ENCODE measurements at regions not wholly inside any gene's neighbourhood (a gene's known extent, or its start where the extent isn't known, plus 50 kb on each side); places are given as distances from the start of the nearest gene placed in this dataset.

GRCh38 chr2:76163860-76164259 lies 453.1 kb upstream of the GCFC2 start:
- H3K4me3 ChIP-seq (replicated peaks in 1 of 2; ENCODE audit: low read depth in 1 of 2, low read length in 2 of 2), result no peak overlapping the region

More at GRCh38 chr2:76163860-76164259, 453.1 kb upstream of the GCFC2 start:
- H4K20me1 ChIP-seq (ENCODE audit: insufficient read depth), result no peaks in the 10 kb centered on the region
- peaks cover 3 to 4% of the 10 kb centered on the region in 2 experiments; a peak in 2 of 4 replicates for H3K9me3 ChIP-seq (ENCODE audit: control insufficient read depth in 1 of 2, insufficient read depth in 1 of 2, low read depth in 1 of 2, low read length in 2 of 2)
- H3K27ac ChIP-seq (ENCODE audit: low read depth, low read length), result no peak overlapping the region
- no peak overlapping the region for H3K9ac ChIP-seq (ENCODE audit: low read length)
- H3K4me1 ChIP-seq (ENCODE audit: control insufficient read depth in 1 of 2, insufficient read depth in 2 of 2, low read length in 2 of 2), result no peaks in the 10 kb centered on the region
- no peak for DNase-seq (ENCODE audit: low read depth, low spot score)
- H3K4me2 ChIP-seq (ENCODE audit: low read length), result no peak overlapping the region
- TF ChIP-seq, protein P1, sequence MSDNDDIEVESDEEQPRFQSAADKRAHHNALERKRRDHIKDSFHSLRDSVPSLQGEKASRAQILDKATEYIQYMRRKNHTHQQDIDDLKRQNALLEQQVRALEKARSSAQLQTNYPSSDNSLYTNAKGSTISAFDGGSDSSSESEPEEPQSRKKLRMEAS (IDR thresholded peaks at IDR 0.05), result no peak
- no peak for TF ChIP-seq ZFX (IDR thresholded peaks at IDR 0.05)
- no peak for TF ChIP-seq ELF1 (IDR thresholded peaks at IDR 0.05; ENCODE audit: borderline replicate concordance, low read depth)
- no peak for TF ChIP-seq CEBPB (IDR thresholded peaks at IDR 0.05; ENCODE audit: low read depth)
- TF ChIP-seq, protein P2, sequence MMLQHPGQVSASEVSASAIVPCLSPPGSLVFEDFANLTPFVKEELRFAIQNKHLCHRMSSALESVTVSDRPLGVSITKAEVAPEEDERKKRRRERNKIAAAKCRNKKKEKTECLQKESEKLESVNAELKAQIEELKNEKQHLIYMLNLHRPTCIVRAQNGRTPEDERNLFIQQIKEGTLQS (IDR thresholded peaks at IDR 0.05), result no peak
- TF ChIP-seq RAD21 (IDR thresholded peaks at IDR 0.05; ENCODE audit: low read depth), result no peak
- TF ChIP-seq YY1 (IDR thresholded peaks at IDR 0.05; ENCODE audit: extremely low read depth, insufficient replicate concordance, low read depth, low read length), result no peak
- no peak for TF ChIP-seq FOSL1 (IDR thresholded peaks at IDR 0.05; ENCODE audit: low read depth)
- no peak for TF ChIP-seq EZH2phosphoT487 (IDR thresholded peaks at IDR 0.05; ENCODE audit: borderline replicate concordance)
- no peak for TF ChIP-seq POLR2A (IDR thresholded peaks at IDR 0.05; ENCODE audit: borderline replicate concordance, extremely low read depth, insufficient read depth, insufficient read length)
- no peak for TF ChIP-seq EGR1 (IDR thresholded peaks at IDR 0.05; ENCODE audit: low read depth)
- no peak for TF ChIP-seq SP1 (IDR thresholded peaks at IDR 0.05; ENCODE audit: low read depth)
- TF ChIP-seq, protein P3, sequence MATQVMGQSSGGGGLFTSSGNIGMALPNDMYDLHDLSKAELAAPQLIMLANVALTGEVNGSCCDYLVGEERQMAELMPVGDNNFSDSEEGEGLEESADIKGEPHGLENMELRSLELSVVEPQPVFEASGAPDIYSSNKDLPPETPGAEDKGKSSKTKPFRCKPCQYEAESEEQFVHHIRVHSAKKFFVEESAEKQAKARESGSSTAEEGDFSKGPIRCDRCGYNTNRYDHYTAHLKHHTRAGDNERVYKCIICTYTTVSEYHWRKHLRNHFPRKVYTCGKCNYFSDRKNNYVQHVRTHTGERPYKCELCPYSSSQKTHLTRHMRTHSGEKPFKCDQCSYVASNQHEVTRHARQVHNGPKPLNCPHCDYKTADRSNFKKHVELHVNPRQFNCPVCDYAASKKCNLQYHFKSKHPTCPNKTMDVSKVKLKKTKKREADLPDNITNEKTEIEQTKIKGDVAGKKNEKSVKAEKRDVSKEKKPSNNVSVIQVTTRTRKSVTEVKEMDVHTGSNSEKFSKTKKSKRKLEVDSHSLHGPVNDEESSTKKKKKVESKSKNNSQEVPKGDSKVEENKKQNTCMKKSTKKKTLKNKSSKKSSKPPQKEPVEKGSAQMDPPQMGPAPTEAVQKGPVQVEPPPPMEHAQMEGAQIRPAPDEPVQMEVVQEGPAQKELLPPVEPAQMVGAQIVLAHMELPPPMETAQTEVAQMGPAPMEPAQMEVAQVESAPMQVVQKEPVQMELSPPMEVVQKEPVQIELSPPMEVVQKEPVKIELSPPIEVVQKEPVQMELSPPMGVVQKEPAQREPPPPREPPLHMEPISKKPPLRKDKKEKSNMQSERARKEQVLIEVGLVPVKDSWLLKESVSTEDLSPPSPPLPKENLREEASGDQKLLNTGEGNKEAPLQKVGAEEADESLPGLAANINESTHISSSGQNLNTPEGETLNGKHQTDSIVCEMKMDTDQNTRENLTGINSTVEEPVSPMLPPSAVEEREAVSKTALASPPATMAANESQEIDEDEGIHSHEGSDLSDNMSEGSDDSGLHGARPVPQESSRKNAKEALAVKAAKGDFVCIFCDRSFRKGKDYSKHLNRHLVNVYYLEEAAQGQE (IDR thresholded peaks at IDR 0.05; ENCODE audit: low read depth), result no peak
- no peak for TF ChIP-seq TCF7L2 (IDR thresholded peaks at IDR 0.05; ENCODE audit: borderline replicate concordance, extremely low read depth, insufficient read depth, insufficient read length)
- TF ChIP-seq, protein P4, sequence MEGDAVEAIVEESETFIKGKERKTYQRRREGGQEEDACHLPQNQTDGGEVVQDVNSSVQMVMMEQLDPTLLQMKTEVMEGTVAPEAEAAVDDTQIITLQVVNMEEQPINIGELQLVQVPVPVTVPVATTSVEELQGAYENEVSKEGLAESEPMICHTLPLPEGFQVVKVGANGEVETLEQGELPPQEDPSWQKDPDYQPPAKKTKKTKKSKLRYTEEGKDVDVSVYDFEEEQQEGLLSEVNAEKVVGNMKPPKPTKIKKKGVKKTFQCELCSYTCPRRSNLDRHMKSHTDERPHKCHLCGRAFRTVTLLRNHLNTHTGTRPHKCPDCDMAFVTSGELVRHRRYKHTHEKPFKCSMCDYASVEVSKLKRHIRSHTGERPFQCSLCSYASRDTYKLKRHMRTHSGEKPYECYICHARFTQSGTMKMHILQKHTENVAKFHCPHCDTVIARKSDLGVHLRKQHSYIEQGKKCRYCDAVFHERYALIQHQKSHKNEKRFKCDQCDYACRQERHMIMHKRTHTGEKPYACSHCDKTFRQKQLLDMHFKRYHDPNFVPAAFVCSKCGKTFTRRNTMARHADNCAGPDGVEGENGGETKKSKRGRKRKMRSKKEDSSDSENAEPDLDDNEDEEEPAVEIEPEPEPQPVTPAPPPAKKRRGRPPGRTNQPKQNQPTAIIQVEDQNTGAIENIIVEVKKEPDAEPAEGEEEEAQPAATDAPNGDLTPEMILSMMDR (IDR thresholded peaks at IDR 0.05 in 2 of 3, conservative IDR thresholded peaks at IDR 0.05 in 1 of 3; ENCODE audit: borderline replicate concordance in 1 of 3, insufficient read depth in 1 of 3, low read depth in 2 of 3, low read length in 2 of 3), result no peak
- ChIA-PET POLR2A (no interaction called here), RAD21 (ENCODE audit: low non-redundant PET in 1 of 2, low total read pairs in 2 of 2, uncharacterized antibody in 2 of 2, unreplicated experiment in 2 of 2) (no interaction called here), CTCF (no interaction called here)
- no peaks in the 10 kb centered on the region for H3K36me3 ChIP-seq (ENCODE audit: control insufficient read depth in 1 of 2, insufficient read depth in 2 of 2, low read length in 2 of 2)
- BruUV-seq (replicated peaks), result no TSS peak
- intact Hi-C loops (cut with micrococcal nuclease), result no loop called here
- no peaks in the 10 kb centered on the region for H3K9me2 ChIP-seq (ENCODE audit: insufficient read depth)
- ATAC-seq, result no peak
- no peaks in the 10 kb centered on the region for H3K79me2 ChIP-seq (ENCODE audit: insufficient read depth, low read length)
- no peaks in the 10 kb centered on the region for H3K27me3 ChIP-seq (ENCODE audit: insufficient read depth, low read length)
- no peak overlapping the region for H2AFZ ChIP-seq (ENCODE audit: low read depth, low read length, poor library complexity, severe bottlenecking)
